Nephron progenitor cell (in vitro differentiated cells): ENCODE measurements at regions not wholly inside any gene's neighbourhood (a gene's known extent, or its start where the extent isn't known, plus 50 kb on each side); places are given as distances from the start of the nearest gene placed in this dataset.

Experiments
- DNase-seq: peaks from one replicate; pipeline ENCODE4 v3.0.0; 2021
- H3K27ac Mint-ChIP-seq: 2 replicates; pipeline ENCODE4 v1.8.0; 2021; ENCODE audit warnings: mild to moderate bottlenecking, moderate library complexity, mixed read lengths
- H3K27me3 Mint-ChIP-seq: 2 replicates; pipeline ENCODE4 v1.8.0; 2021; ENCODE audit warnings: mild to moderate bottlenecking, low read depth, mixed read lengths; ENCODE audit not compliant: poor library complexity
- H3K36me3 Mint-ChIP-seq: 2 replicates; pipeline ENCODE4 v1.8.0; 2021; ENCODE audit warnings: low read depth, mixed read lengths
- H3K4me1 Mint-ChIP-seq: 2 replicates; pipeline ENCODE4 v1.8.0; 2021; ENCODE audit warnings: mixed read lengths
- H3K4me3 Mint-ChIP-seq: 2 replicates; pipeline ENCODE4 v1.8.0; 2021; ENCODE audit warnings: mild to moderate bottlenecking, moderate library complexity, mixed read lengths
- H3K9me3 Mint-ChIP-seq: 2 replicates; pipeline ENCODE4 v1.8.0; 2021; ENCODE audit warnings: mild to moderate bottlenecking, moderate library complexity, mixed read lengths
- CTCF ChIP-seq: fragments of 200-600 bp; sonication (generic); IDR thresholded peaks from 2 replicates; pipeline ENCODE4 v1.5.0; 2021; ENCODE audit warnings: antibody characterized with exemption

- no peak for DNase-seq
- no peak for TF ChIP-seq CTCF
- H3K9me3 Mint-ChIP-seq = peaks cover 19% of the 10 kb centered on the region
- no peak overlapping the region for H3K4me3 Mint-ChIP-seq
- H3K4me1 Mint-ChIP-seq = peaks cover 13% of the 10 kb centered on the region
- H3K27me3 Mint-ChIP-seq = peaks cover 28% of the 10 kb centered on the region
- H3K27ac Mint-ChIP-seq = no peak overlapping the region
- H3K36me3 Mint-ChIP-seq = no peaks in the 10 kb centered on the region
Observed at GRCh38 chr10:130999376-131000202, 311.9 kb downstream of the TCERG1L start.

- no peak overlapping the region for H3K27ac Mint-ChIP-seq
- no peak for TF ChIP-seq CTCF
- no peaks in the 10 kb centered on the region for H3K36me3 Mint-ChIP-seq
Observed at GRCh38 chr10:131000244-131000643, 311.3 kb downstream of the TCERG1L start.

GRCh38 chr10:131000743-131001142, 310.8 kb downstream of the TCERG1L start:
- H3K4me3 Mint-ChIP-seq = no peak overlapping the region
- no peak overlapping the region for H3K27ac Mint-ChIP-seq
- no peaks in the 10 kb centered on the region for H3K36me3 Mint-ChIP-seq
- no peak for TF ChIP-seq CTCF
- peaks cover 13% of the 10 kb centered on the region for H3K4me1 Mint-ChIP-seq
- no peak for DNase-seq
- peaks cover 26% of the 10 kb centered on the region for H3K27me3 Mint-ChIP-seq
- H3K9me3 Mint-ChIP-seq = peaks cover 20% of the 10 kb centered on the region

More at GRCh38 chr10:131000244-131000643, 311.3 kb downstream of the TCERG1L start:
- H3K4me3 Mint-ChIP-seq = no peak overlapping the region
- peaks cover 20% of the 10 kb centered on the region for H3K9me3 Mint-ChIP-seq
- no peak for DNase-seq
- peaks cover 13% of the 10 kb centered on the region for H3K4me1 Mint-ChIP-seq
- H3K27me3 Mint-ChIP-seq = peaks cover 26% of the 10 kb centered on the region

GRCh38 chr10:131001438-131001837, 310.1 kb downstream of the TCERG1L start:
- Mint-ChIP-seq H3K9me3 (peaks cover 15% of the 10 kb centered on the region), H3K4me3 (no peak overlapping the region)

GRCh38 chr10:131002031-131002861, 309.3 kb downstream of the TCERG1L start:
- no peak overlapping the region for H3K27ac Mint-ChIP-seq
- H3K27me3 Mint-ChIP-seq = peaks cover 24% of the 10 kb centered on the region
- no peak for DNase-seq
- peaks cover 13% of the 10 kb centered on the region for H3K4me1 Mint-ChIP-seq
- TF ChIP-seq CTCF = no peak
- no peaks in the 10 kb centered on the region for H3K36me3 Mint-ChIP-seq
- peaks cover 11% of the 10 kb centered on the region for H3K9me3 Mint-ChIP-seq
- H3K4me3 Mint-ChIP-seq = no peak overlapping the region

More at GRCh38 chr10:131001438-131001837, 310.1 kb downstream of the TCERG1L start:
- no peak for TF ChIP-seq CTCF
- Mint-ChIP-seq H3K27ac (no peak overlapping the region), H3K36me3 (no peaks in the 10 kb centered on the region), H3K27me3 (peaks cover 26% of the 10 kb centered on the region), H3K4me1 (peaks cover 13% of the 10 kb centered on the region)
- DNase-seq = no peak
